ENCODE measurements at regions not wholly inside any gene's neighbourhood (a gene's known extent, or its start where the extent isn't known, plus 50 kb on each side); places are given as distances from the start of the nearest gene placed in this dataset.
"Not testable (repeated sequence)": the region's sequence is repeated elsewhere in the genome, so short reads cannot be mapped to it uniquely, and the experiment has no call there.

GRCh38 chr4:162865102-162865501 lies 301.6 kb downstream of the NAF1 start:
- no peak overlapping the region for H3K27ac ChIP-seq
- no peak for DNase-seq (ENCODE audit: low spot score)
- H3K4me1 ChIP-seq (replicated peaks), result no peaks in the 10 kb centered on the region
- no peaks in the 10 kb centered on the region for H3K36me3 ChIP-seq
- no peak for TF ChIP-seq POLR2A (IDR thresholded peaks at IDR 0.05)
- no peak for TF ChIP-seq POLR2AphosphoS5 (IDR thresholded peaks at IDR 0.05)
- TF ChIP-seq, protein P1, sequence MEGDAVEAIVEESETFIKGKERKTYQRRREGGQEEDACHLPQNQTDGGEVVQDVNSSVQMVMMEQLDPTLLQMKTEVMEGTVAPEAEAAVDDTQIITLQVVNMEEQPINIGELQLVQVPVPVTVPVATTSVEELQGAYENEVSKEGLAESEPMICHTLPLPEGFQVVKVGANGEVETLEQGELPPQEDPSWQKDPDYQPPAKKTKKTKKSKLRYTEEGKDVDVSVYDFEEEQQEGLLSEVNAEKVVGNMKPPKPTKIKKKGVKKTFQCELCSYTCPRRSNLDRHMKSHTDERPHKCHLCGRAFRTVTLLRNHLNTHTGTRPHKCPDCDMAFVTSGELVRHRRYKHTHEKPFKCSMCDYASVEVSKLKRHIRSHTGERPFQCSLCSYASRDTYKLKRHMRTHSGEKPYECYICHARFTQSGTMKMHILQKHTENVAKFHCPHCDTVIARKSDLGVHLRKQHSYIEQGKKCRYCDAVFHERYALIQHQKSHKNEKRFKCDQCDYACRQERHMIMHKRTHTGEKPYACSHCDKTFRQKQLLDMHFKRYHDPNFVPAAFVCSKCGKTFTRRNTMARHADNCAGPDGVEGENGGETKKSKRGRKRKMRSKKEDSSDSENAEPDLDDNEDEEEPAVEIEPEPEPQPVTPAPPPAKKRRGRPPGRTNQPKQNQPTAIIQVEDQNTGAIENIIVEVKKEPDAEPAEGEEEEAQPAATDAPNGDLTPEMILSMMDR (IDR thresholded peaks at IDR 0.05), result no peak
- H3K27me3 ChIP-seq (replicated peaks; ENCODE audit: insufficient read depth), result no peaks in the 10 kb centered on the region
- intact Hi-C loops (cut with DNase I), result no loop called here
- no peak overlapping the region for H3K4me3 ChIP-seq
- no peaks in the 10 kb centered on the region for H3K9me3 ChIP-seq
- 68% methylated on average over 2 of the region's 2 CpGs for WGBS

DNA sequence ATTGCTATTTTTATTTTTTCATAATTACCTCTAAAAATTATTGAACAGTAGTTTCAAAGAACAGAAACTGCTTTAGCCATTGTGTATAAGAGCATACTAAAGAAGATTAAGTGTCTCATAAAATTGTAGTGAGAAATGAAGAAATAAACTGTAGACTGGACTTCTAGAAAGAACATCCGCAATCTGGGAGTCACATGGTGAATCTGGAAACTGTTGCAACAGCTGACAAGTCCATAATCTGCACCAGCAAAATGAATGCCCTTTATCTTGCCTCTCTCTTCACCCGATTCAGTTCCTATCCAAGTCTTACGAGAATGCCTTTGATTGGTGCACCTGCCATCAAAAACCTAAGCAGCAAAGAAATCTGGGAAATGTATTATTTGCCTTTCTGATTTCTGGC lies 312.9 kb downstream of the NAF1 start:
- Histone ChIP-seq H3K9me3 (no peaks in the 10 kb centered on the region), H3K27me3 (replicated peaks; ENCODE audit: insufficient read depth) (no peaks in the 10 kb centered on the region), H3K36me3 (no peaks in the 10 kb centered on the region), H3K4me3 (no peak overlapping the region), H3K4me1 (replicated peaks) (no peaks in the 10 kb centered on the region), H3K27ac (no peak overlapping the region)
- DNase-seq (ENCODE audit: low spot score), result no peak
- intact Hi-C loops (cut with DNase I), result no loop called here
- 81% methylated on average over 3 of the region's 3 CpGs for WGBS
- no peak for TF ChIP-seq POLR2A (IDR thresholded peaks at IDR 0.05)
- TF ChIP-seq, protein P1 (IDR thresholded peaks at IDR 0.05), result no peak
- TF ChIP-seq POLR2AphosphoS5 (IDR thresholded peaks at IDR 0.05), result no peak

- no peak overlapping the region for H3K4me3 ChIP-seq
- H3K4me1 ChIP-seq (replicated peaks), result no peaks in the 10 kb centered on the region
- H3K36me3 ChIP-seq, result no peaks in the 10 kb centered on the region
- TF ChIP-seq, protein P1 (IDR thresholded peaks at IDR 0.05), result no peak
- TF ChIP-seq POLR2AphosphoS5 (IDR thresholded peaks at IDR 0.05) (no peak), POLR2A (IDR thresholded peaks at IDR 0.05) (no peak)
- intact Hi-C loops (cut with DNase I), result no loop called here
- H3K27me3 ChIP-seq (replicated peaks; ENCODE audit: insufficient read depth), result no peaks in the 10 kb centered on the region
- H3K27ac ChIP-seq, result no peak overlapping the region
- no peaks in the 10 kb centered on the region for H3K9me3 ChIP-seq
- DNase-seq (ENCODE audit: low spot score), result no peak
- 81% methylated on average over 4 of the region's 4 CpGs for WGBS
Observed at GRCh38 chr4:162852642-162853041, 314.0 kb downstream of the NAF1 start.

DNA sequence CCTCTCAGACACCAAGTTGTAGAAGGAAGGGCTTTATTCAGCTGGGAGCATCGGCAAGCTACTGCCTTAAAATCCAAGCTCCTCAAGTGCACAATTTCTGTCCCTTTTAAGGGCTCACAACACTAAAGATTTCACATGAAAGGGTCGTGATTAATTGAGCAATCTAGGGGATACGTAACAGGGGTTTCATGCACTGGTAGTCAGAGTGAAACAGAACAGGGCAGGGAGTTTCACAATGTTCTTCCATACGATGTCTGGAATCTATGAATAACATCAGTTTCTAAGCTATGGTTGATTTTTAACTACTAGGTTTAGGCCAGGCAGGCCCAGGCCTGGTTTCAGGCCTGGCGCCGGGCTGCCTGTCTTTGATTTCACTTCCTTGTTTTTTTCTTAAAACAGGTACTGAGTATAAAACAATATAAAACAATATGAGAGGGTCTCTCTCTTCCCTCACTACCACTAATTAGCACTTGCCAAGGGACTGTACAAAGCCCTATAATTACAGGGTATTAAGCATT lies 315.4 kb downstream of the NAF1 start:
- intact Hi-C loops (cut with DNase I); H3K4me3 ChIP-seq; H3K4me1 ChIP-seq (replicated peaks); H3K9me3 ChIP-seq; H3K27me3 ChIP-seq (replicated peaks; ENCODE audit: insufficient read depth); DNase-seq (ENCODE audit: low spot score); H3K36me3 ChIP-seq; H3K27ac ChIP-seq: not testable (repeated sequence)
- 38% methylated on average over 6 of the region's 6 CpGs for WGBS

DNA sequence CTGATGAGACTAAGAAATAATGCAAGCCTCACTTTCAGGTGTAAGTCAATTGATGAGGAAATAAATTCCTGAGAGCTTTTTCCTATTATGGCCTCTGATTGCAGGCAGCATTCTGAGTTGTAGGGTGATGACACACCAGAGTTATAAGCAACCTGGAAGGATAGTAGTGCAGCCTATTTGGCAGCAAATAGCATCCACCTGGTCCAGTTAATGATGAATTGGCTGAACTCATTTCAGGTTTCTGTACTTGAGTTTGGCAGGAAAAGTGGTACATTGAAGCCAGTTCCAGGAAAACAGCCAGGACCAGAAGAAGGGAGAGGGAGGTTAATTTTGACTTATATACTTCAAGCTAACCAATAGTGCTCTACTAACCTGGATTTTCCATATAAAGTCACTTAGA lies 316.8 kb downstream of the NAF1 start:
- no peaks in the 10 kb centered on the region for H3K9me3 ChIP-seq
- H3K36me3 ChIP-seq, result no peaks in the 10 kb centered on the region
- TF ChIP-seq POLR2AphosphoS5 (IDR thresholded peaks at IDR 0.05) (peak; percentile 46), POLR2A (IDR thresholded peaks at IDR 0.05) (no peak)
- H3K4me3 ChIP-seq, result no peak overlapping the region
- H3K27me3 ChIP-seq (replicated peaks; ENCODE audit: insufficient read depth), result no peaks in the 10 kb centered on the region
- peak; percentile 49 for DNase-seq (ENCODE audit: low spot score)
- intact Hi-C loops (cut with DNase I), result no loop called here
- H3K27ac ChIP-seq, result no peak overlapping the region
- H3K4me1 ChIP-seq (replicated peaks), result no peaks in the 10 kb centered on the region

- no peaks in the 10 kb centered on the region for H3K27me3 ChIP-seq (replicated peaks; ENCODE audit: insufficient read depth)
- H3K36me3 ChIP-seq, result no peaks in the 10 kb centered on the region
- DNase-seq (ENCODE audit: low spot score), result no peak
- H3K27ac ChIP-seq, result no peak overlapping the region
- no peak overlapping the region for H3K4me3 ChIP-seq
- TF ChIP-seq POLR2A (IDR thresholded peaks at IDR 0.05), result no peak
- no peaks in the 10 kb centered on the region for H3K9me3 ChIP-seq
- 81% methylated on average over 1 of the region's 1 CpG for WGBS
- no peaks in the 10 kb centered on the region for H3K4me1 ChIP-seq (replicated peaks)
- intact Hi-C loops (cut with DNase I), result no loop called here
Observed at GRCh38 chr4:162847945-162848549, 318.6 kb downstream of the NAF1 start.
